ENCODE measurements at regions not wholly inside any gene's neighbourhood (a gene's known extent, or its start where the extent isn't known, plus 50 kb on each side); places are given as distances from the start of the nearest gene placed in this dataset.

GRCh38 chr17:12301551-12301950 is 280.9 kb downstream of the MAP2K4 start:
- TF ChIP-seq CTCF (IDR thresholded peaks at IDR 0.05) (no peak), POLR2AphosphoS5 (IDR thresholded peaks at IDR 0.05; ENCODE audit: insufficient read depth in 1 of 2, low read depth in 1 of 2) (no peak), POLR2A (IDR thresholded peaks at IDR 0.05) (no peak)
